ENCODE measurements at regions not wholly inside any gene's neighbourhood (a gene's known extent, or its start where the extent isn't known, plus 50 kb on each side); places are given as distances from the start of the nearest gene placed in this dataset.
"Not testable (repeated sequence)": the region's sequence is repeated elsewhere in the genome, so short reads cannot be mapped to it uniquely, and the experiment has no call there.

GRCh38 chr7:121560267-121560990, 164.3 kb upstream of the FAM3C start:
- no peak for DNase-seq

DNA sequence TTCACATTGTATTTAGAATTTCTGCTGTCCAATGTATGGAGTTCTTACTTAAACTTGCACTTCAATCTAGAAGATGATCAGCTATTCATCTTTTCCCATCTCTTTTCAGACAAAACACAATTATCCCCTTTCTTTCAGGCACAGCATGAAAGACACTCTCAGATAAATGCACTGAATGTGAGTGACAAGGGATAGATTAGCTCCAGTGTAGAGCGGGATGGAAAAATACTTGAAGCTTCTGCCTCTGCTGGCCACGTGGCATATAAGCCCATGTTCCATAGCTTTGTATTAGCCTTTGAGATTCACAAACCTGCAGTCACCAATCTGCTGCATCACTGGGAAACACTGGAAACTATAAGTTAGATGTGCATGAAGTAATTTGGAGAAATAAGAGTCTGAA, 162.2 kb upstream of the FAM3C start:
- no peak for DNase-seq

DNA sequence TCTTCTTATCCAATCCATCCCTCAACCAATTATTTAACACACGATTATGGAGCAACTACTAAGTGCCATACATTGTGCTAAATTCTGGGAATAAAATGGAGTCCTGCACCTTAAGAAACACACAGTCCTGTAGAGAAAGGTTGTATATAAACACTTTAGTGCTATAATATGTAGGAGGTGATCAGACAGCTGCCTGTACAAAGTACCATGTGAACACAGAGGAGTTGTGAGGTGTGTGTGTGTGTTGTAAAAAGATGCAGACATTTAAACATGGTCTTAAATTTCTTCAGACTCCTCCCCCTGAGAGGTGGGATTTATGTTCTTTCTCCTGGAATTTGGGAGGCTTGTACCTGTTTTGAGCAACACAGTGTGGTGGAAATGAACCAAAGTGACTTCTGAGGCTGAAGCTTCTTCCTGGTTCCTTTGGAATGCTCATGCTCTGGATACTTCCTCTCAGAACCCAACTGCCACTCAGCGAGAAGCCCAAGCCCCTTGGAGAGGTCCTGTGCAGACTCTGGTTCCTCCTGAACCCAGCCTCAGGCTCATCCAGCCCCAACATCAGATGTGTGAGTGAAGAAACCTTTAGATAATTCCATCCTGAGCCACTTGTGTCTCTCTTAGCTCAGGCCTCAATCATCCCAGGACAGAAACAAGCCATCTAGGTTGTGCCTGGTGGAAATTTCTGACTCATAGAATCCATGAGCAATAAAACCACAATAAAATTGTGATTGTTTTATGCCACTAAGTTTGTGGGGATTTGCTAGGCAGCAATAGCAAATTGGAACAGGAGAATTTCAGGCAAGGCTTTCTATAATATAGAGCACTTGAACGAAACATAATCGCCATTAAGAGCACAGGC, 161.2 kb upstream of the FAM3C start:
- DNase-seq = no peak

GRCh38 chr7:121555558-121555957, 159.4 kb upstream of the FAM3C start:
- no peak for DNase-seq

DNA sequence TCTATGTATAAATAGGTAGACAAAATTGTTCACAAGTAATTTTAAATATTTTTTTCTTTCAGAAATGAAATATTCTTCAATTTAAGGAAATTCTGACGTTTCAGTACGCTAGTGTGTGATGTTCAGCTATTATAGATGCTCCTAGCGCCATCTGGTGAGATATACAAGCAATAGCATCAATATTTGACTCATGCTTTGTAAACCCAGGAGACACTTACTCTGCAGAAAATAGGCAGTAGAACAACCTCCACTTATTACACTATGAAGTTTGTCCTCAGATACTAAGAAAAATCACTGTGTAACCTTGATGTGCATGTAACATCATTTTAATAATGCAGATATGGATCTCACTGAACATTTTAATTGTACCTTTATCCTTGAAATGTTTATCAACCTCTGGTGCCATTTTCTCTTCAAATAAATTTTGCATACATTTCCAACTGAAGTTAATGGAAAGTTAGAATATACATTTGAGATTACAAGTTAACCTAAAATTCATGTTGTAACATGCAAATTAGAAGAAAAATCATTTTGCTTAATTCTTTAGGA, 151.5 kb upstream of the FAM3C start:
- DNase-seq = peak; percentile 63 to 72

DNA sequence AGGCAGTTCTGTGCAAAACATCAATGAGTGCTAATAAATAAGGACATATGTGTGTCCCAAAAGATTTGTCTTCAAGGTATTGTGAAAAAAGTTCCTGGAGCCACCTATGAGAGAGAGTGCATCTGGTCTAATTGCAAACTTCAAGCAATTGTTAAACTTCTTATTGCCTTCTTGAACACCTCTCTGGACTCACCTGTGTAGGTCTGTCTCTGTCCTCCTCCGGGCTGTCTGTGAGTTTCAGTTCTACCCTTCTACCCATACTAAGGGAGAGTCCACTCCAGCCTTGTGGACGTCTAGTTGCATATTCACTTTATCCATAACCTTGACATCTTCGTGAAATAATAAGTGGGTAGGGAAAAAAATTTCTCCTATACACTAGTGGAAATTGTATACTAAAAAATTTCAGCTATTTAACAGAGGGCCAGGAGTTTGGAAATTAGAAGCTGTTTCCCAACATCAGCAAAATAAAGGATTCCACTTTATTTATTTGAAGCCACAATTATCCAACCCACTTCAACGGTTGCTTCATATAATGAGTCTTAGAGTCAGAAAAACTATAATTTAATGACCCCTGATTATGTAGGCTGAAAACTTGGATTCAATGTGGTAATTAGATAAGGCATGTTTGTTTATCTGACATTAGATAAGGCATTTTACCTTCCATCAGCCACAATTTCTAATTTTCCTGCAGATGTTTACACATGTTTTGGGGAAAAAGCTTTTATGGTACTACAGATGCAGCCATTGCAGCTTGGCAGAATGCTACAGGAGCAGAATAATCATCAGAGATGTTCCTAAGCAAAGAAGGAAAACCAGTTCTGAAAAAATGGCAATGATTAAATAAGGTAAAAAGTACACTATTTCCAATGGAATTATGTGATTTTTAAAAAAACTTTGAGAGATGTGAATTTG, 150.8 kb upstream of the FAM3C start:
- DNase-seq = no peak

- no peak for DNase-seq
Observed at GRCh38 chr7:121545418-121545817, 149.3 kb upstream of the FAM3C start.

DNA sequence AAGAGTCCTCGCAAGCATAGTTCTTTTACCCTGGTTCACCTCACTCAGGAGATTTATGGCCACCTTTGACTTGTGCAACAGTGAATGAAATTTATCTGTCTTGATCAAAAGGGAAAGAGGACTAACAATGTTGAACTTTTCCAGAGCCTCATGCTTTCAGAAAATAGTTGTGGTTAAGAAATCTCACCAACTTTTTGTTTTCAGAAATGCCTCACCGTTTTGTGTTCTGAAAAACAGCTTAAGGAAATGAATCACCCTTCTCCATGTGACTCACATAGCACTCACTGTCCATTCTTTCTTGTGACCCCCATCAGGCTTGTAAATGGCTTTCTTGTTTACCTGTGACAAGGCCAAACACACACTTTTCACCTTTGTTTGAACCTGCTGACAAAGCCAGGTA, 148.6 kb upstream of the FAM3C start:
- DNase-seq = no peak

DNA sequence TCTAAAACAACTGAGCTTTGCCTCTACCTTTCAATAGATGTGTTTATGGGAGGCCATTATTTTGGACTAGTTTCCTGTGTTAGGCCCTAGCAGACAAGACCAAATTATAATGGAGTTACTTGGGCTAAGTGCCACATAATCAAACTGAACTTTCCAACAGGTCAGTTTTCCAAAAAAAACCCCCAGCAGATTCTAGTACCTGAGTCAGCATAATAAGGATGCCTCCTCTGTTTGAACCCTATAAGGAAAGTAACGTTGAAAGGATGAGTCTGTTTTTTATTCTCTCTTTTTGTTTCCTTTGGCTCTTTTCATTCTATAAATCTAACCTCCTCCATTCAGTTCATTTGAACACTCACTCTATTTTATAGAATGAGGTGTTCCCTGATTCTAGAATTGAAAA, 148.1 kb upstream of the FAM3C start:
- DNase-seq = no peak

DNA sequence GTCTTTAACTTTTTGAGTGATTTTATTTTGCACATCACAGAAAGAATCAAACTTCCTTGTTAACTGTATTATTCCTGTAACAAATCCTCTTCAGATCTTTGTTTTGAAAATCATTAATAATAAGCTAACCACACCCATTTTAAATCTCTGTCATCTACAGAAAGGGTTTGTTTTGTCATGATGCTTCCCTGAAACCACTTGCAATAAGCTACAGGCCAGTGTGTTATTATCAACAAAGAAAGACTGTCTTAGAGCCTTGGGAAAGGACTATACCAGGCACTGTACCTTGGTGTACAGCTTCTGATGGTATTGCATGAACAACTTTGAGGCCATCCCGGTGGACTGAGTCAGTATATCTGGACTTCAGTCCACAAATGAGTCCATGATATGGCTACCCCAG, 145.3 kb upstream of the FAM3C start:
- DNase-seq = no peak

- DNase-seq = no peak
Observed at GRCh38 chr7:121540138-121540537, 144.0 kb upstream of the FAM3C start.

DNA sequence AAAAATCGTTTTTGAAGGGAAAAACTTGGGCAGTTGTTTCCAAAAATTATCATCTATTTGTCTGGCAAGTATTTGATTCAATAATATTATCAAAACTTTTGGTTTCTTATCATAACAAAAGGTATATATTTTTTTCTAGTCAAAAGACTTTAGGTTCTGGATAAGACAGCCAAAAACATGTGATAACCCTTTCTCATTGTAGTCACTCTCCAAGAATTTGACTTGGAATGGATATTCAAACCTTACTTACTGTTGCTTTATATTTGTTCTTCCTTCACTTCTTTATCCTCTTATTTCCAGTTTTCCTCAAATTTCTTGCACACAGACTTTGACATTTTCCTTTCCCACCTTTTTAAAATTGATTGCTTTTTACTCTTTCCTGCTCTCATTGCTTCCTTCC, 140.9 kb upstream of the FAM3C start:
- DNase-seq = no peak

DNA sequence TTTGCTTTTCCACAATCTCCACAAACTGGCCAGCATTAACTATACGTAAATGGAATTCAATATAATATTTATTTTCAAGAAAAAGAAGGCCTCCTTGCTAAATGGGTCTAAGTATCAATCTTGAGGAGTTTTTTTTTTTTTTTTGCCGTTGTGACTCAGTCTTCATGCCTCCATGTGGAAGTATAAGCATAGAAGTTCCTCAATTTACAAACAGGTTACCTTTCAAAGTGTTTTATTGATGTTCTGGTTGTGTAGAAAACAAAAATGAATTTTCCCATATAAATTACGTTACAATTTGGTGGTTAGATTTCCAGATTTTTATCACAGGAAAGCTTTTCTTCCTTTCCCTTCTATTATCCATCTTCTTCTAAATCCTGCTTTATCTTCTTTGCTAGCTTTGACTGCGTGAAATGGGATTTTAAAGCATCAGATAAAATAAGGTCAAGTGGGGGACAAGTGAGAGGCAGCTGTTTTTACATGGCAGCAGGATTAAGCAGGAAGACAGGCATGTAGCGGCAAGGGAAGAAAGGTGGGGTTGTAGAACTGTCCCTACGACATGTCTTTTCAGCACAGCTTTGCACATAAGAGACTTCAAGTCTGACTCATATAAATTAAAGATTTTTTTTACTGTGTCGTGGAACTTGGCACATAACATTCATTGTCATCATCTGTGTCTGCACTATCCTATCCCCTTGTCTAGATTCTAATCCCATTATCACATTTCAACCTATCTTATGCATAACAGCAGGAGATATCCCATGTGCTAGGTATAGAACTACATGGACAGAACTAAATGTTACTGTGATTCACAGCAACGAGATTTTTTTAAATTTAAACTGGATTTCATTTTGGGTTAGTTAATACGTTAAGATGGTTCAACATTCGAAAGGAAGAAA, 135.3 kb upstream of the FAM3C start:
- no peak for DNase-seq

GRCh38 chr7:121530227-121531174, 134.4 kb upstream of the FAM3C start:
- no peak for DNase-seq

DNA sequence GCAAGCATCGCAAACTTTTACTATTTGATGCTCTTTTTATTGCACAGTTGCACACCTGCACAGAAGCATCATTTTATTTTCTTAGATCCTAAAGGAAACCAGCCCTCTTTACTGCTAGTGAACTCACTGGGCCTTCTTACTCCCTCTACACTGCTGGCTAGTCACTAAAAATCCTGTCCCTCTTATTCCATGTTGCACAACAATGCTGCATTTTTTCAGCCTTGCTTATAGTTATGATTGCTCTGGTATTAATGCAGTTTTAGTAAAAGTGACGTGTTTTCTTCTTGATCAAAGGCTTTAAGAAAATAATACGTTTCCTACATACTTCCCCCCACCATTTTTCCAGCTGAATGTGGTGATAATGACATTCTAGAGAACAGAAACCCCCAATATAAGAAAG, 132.9 kb upstream of the FAM3C start:
- DNase-seq = no peak

DNA sequence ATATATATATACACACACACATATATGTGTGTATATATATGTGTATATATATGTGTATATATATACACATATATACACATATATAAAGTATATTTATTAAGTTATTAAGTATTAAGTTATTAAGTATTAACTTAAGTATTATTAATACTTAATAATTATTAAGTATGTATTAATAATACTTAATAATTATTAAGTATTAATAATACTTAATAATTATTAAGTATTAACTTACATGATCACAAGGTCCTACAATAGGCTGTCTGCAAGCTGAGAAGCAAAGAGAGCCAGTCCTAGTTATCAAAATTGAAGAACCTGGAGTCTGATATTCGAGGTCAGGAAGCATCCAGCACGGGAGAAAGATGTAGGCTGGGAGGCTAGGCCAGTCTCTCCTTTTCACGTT, 130.1 kb upstream of the FAM3C start:
- DNase-seq = not testable (repeated sequence)

DNA sequence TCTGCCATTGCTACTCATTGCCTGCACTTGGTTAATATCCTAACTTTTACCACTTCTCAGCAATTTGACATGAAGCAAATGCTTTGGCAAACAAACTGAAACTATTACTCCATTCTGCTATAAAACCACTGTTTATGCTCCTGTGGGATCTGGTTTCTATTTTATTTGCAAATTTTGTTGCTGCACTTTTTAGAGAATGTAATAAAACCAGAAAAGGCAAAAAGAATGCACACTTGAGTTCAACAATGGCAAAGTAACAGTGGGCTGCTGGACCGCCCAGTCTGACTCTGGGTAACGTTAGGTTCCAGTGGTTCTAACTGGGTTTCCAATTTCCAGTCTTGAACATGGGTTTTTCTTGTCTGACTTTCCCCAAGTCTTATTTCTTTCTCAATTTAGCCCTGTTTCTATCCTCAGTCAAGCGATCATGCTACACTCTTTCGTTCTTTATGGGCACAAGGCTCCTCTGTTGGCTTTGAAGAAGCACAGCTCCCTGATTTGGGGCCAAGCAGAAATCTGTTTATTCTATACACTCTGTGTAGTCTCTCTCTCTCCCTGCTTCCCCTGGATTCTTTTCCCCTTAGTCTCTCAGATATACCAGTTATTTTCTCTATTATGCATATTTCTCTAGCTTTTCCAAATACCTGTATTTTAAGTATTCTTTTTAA, 129.2 kb upstream of the FAM3C start:
- DNase-seq = no peak

- DNase-seq = no peak
Observed at GRCh38 chr7:121521711-121522400, 125.7 kb upstream of the FAM3C start.

GRCh38 chr7:121520911-121521310, 124.8 kb upstream of the FAM3C start:
- no peak for DNase-seq
